ENCODE measurements at regions not wholly inside any gene's neighbourhood (a gene's known extent, or its start where the extent isn't known, plus 50 kb on each side); places are given as distances from the start of the nearest gene placed in this dataset.

DNA sequence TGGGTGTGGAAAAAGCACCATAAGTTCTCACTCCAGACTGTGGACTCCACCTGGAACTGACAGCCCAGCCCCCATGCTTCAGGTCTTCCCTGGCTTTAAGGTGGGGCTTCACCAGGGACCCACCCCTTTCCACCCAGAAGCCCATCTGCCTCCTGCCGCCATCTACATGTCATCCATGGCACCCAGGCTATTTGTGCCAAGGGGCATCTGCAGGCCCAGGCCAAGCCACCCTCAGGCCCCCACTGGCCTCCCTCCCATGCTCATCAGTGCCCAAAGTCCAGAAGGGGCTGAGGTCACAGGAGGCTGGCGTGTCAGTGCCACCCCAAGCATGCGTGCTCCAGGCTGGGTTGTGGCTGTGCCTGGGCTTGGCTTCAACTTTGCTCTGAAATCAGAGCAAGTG is 212.2 kb upstream of the DIO3 start:
- Histone ChIP-seq H3K4me1 (no peaks in the 10 kb centered on the region), H3K36me3 (no peaks in the 10 kb centered on the region), H3K4me3 (no peak overlapping the region), H3K27ac (no peak overlapping the region), H3K27me3 (no peaks in the 10 kb centered on the region), H3K9me3 (peaks cover 0 to 13% (median 0%) of the 10 kb centered on the region in 4 donors)
- ATAC-seq (no peak), DNase-seq (no peak)
- intact Hi-C loops (cut with DNase I): no loop called here
- WGBS (ENCODE audit: insufficient coverage, low coverage, low lambda C conversion rate, missing lambda C conversion rate): no CpG with 5 or more reads among the region's 3 CpGs
- TF ChIP-seq, protein P1, sequence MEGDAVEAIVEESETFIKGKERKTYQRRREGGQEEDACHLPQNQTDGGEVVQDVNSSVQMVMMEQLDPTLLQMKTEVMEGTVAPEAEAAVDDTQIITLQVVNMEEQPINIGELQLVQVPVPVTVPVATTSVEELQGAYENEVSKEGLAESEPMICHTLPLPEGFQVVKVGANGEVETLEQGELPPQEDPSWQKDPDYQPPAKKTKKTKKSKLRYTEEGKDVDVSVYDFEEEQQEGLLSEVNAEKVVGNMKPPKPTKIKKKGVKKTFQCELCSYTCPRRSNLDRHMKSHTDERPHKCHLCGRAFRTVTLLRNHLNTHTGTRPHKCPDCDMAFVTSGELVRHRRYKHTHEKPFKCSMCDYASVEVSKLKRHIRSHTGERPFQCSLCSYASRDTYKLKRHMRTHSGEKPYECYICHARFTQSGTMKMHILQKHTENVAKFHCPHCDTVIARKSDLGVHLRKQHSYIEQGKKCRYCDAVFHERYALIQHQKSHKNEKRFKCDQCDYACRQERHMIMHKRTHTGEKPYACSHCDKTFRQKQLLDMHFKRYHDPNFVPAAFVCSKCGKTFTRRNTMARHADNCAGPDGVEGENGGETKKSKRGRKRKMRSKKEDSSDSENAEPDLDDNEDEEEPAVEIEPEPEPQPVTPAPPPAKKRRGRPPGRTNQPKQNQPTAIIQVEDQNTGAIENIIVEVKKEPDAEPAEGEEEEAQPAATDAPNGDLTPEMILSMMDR (IDR thresholded peaks at IDR 0.05): no peak
- TF ChIP-seq POLR2A (IDR thresholded peaks at IDR 0.05): no peak

- no peak for TF ChIP-seq POLR2A (IDR thresholded peaks at IDR 0.05)
- TF ChIP-seq, protein P1 (IDR thresholded peaks at IDR 0.05): no peak
- Histone ChIP-seq H3K27ac (no peak overlapping the region), H3K9me3 (peaks cover 0 to 13% (median 0%) of the 10 kb centered on the region in 4 donors), H3K4me3 (no peak overlapping the region), H3K36me3 (no peaks in the 10 kb centered on the region), H3K4me1 (peaks cover 0 to 2% (median 0%) of the 10 kb centered on the region in 4 donors), H3K27me3 (no peaks in the 10 kb centered on the region)
- 100% methylated on average over 1 of the region's 4 CpGs for WGBS (ENCODE audit: insufficient coverage, low coverage, low lambda C conversion rate, missing lambda C conversion rate)
- DNase-seq: no peak
- intact Hi-C loops (cut with DNase I): no loop called here
- no peak for ATAC-seq
Observed at GRCh38 chr14:101350021-101350420, 211.3 kb upstream of the DIO3 start.

DNA sequence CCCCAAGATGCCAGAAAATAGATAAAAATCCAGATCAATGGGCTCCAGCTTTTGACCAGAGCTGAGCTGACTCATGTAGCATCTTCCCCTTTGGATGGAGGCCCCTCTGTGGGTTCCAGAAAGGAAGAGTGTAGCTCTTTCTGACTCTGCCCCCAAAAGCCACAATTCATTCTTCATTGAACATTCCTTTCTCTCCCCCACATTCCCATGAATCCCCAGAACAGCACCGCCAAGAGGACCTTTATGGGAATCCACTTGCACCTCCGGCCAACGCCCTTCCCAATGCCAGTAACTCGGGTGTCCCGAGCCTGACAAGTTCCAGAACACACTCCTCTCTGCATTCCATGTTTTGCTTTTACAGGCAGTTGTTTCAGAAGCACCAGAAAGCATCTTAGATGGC is 210.6 kb upstream of the DIO3 start:
- no peak for TF ChIP-seq POLR2A (IDR thresholded peaks at IDR 0.05)
- TF ChIP-seq, protein P1 (IDR thresholded peaks at IDR 0.05): no peak
- no peaks in the 10 kb centered on the region for H3K36me3 ChIP-seq
- H3K4me3 ChIP-seq: no peak overlapping the region
- no peak overlapping the region for H3K27ac ChIP-seq
- DNase-seq: no peak
- H3K4me1 ChIP-seq: peaks cover 0 to 8% (median 0%) of the 10 kb centered on the region in 4 donors
- no peak for ATAC-seq
- intact Hi-C loops (cut with DNase I): no loop called here
- H3K9me3 ChIP-seq: peaks cover 0 to 9% (median 0%) of the 10 kb centered on the region in 4 donors
- H3K27me3 ChIP-seq: no peaks in the 10 kb centered on the region
- 94% methylated on average over 5 of the region's 5 CpGs for WGBS (ENCODE audit: insufficient coverage, low coverage, low lambda C conversion rate, missing lambda C conversion rate)

DNA sequence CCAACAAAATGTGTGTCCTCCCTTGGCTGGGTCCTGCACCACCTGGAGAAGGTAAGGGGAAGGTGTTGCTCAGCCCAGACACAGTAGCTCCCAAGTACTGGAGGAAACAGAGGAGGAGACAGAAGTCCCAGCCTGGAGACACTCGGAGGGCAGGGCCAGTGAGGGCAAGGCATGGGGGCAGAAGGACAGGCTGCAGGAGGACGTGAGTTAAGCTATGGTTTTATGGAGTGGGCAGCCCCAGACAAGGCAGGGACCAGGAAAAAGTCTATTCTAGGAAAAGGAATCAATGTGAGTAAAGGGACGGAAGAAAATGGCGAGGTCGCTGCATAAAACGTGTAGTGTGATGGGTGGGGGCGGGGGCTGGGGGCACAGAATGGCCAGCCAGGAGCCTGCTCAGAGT is 210.1 kb upstream of the DIO3 start:
- TF ChIP-seq, protein P1 (IDR thresholded peaks at IDR 0.05): no peak
- TF ChIP-seq POLR2A (IDR thresholded peaks at IDR 0.05): no peak
- no peak for ATAC-seq

DNA sequence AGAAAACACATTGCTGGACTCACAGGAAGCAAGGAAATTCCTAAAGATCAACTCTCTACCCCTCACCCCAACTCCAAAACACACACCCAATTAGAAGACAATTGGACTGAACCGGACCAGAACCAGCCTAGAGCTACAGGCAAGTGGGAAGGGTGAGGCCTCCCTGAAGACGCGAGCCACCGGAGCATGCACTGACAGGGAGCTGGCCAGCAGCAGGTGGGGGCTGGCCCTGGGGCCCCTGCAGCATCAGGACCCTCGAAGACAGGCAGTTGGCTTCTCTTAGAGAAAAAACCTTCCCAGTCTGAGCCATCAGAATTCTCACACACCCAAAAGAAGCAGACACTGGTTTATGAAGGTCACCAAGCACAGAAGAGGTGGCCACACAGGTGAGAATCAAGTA is 209.5 kb upstream of the DIO3 start:
- no peak for DNase-seq
- intact Hi-C loops (cut with DNase I): no loop called here
- H3K27ac ChIP-seq: no peak overlapping the region

More for the DNA sequence above, 210.1 kb upstream of the DIO3 start:
- 60% methylated on average over 6 of the region's 7 CpGs for WGBS (ENCODE audit: insufficient coverage, low coverage, low lambda C conversion rate, missing lambda C conversion rate)
- DNase-seq: no peak
- Histone ChIP-seq H3K27me3 (no peaks in the 10 kb centered on the region), H3K4me3 (no peak overlapping the region), H3K9me3 (peaks cover 0 to 9% (median 0%) of the 10 kb centered on the region in 4 donors), H3K36me3 (no peaks in the 10 kb centered on the region), H3K4me1 (peaks cover 0 to 10% (median 0%) of the 10 kb centered on the region in 4 donors), H3K27ac (no peak overlapping the region)
- intact Hi-C loops (cut with DNase I): no loop called here

More for the DNA sequence above, 209.5 kb upstream of the DIO3 start:
- Histone ChIP-seq H3K4me1 (peaks cover 0 to 10% (median 0%) of the 10 kb centered on the region in 4 donors), H3K36me3 (no peaks in the 10 kb centered on the region), H3K27me3 (no peaks in the 10 kb centered on the region), H3K4me3 (no peak overlapping the region), H3K9me3 (peaks cover 0 to 3% (median 0%) of the 10 kb centered on the region in 4 donors)
- WGBS (ENCODE audit: insufficient coverage, low coverage, low lambda C conversion rate, missing lambda C conversion rate): 67% methylated on average over 1 of the region's 5 CpGs
- ATAC-seq: no peak
- TF ChIP-seq, protein P1 (IDR thresholded peaks at IDR 0.05): no peak
- TF ChIP-seq POLR2A (IDR thresholded peaks at IDR 0.05): no peak

All from right lobe of liver (tissue), 6 donors.